OCI-LY1 (cell line): ENCODE measurements at regions not wholly inside any gene's neighbourhood (a gene's known extent, or its start where the extent isn't known, plus 50 kb on each side); places are given as distances from the start of the nearest gene placed in this dataset.

Experiments used
- CTCF ChIP-seq: fragments of 200-600 bp; sonication (generic), shearing (Covaris generic); IDR thresholded peaks from 2 replicates; pipeline ENCODE4 v1.5.1; 2017; ENCODE audit warnings: mild to moderate bottlenecking, antibody characterized with exemption, low read length, moderate library complexity, mixed read lengths
- EZH2 ChIP-seq: fragments of 200-600 bp; sonication (generic), shearing (Covaris generic); IDR thresholded peaks from 2 replicates; pipeline ENCODE4 v1.8.0; 2017; ENCODE audit warnings: borderline replicate concordance, mixed run types, mild to moderate bottlenecking, antibody characterized with exemption, low read length, moderate library complexity, mixed read lengths

GRCh38 chrX:78574306-78574705 lies 84.8 kb downstream of the RTL3 start:
- TF ChIP-seq EZH2 (no peak), CTCF (no peak)
